Trophoblast cell (in vitro differentiated cells and primary cell): ENCODE measurements at regions not wholly inside any gene's neighbourhood (a gene's known extent, or its start where the extent isn't known, plus 50 kb on each side); places are given as distances from the start of the nearest gene placed in this dataset.
"Not testable (repeated sequence)": the region's sequence is repeated elsewhere in the genome, so short reads cannot be mapped to it uniquely, and the experiment has no call there.

Experiments used
- DNase-seq, 2 donors: peaks; one replicate each; pipeline ENCODE4 v3.0.0-alpha.2; 2016
- H2AFZ ChIP-seq: 2 replicates; pipeline ENCODE4 v1.6.1; 2013; ENCODE audit warnings: low read length, moderate library complexity, mild to moderate bottlenecking; ENCODE audit not compliant: insufficient read depth, poor library complexity
- H2AK5ac ChIP-seq: 2 replicates; pipeline ENCODE4 v1.6.1; 2013; ENCODE audit warnings: mild to moderate bottlenecking, low read length
- H2BK120ac ChIP-seq: 2 replicates; pipeline ENCODE4 v1.6.1; 2013; ENCODE audit warnings: low read length, mild to moderate bottlenecking, moderate library complexity; ENCODE audit not compliant: insufficient read depth, poor library complexity
- H2BK12ac ChIP-seq: 2 replicates; pipeline ENCODE4 v1.6.1; 2013; ENCODE audit warnings: mild to moderate bottlenecking, low read length, moderate library complexity
- H2BK5ac ChIP-seq: 2 replicates; pipeline ENCODE4 v1.6.1; 2013; ENCODE audit warnings: low read length, low read depth, moderate library complexity, mild to moderate bottlenecking; ENCODE audit not compliant: poor library complexity
- H3K14ac ChIP-seq: 2 replicates; pipeline ENCODE4 v1.6.1; 2013; ENCODE audit warnings: mild to moderate bottlenecking, low read length
- H3K18ac ChIP-seq: 2 replicates; pipeline ENCODE4 v1.6.1; 2013; ENCODE audit warnings: mild to moderate bottlenecking, low read length
- H3K23ac ChIP-seq: 2 replicates; pipeline ENCODE4 v1.6.1; 2013; ENCODE audit warnings: low read length
- H3K27ac ChIP-seq: 2 replicates; pipeline ENCODE4 v1.5.1; 2013; ENCODE audit warnings: low read depth, mild to moderate bottlenecking, inconsistent platforms, low read length, moderate library complexity
- H3K27me3 ChIP-seq: 2 replicates; pipeline ENCODE4 v1.6.1; 2013; ENCODE audit warnings: inconsistent platforms, mild to moderate bottlenecking, low read length, moderate library complexity; ENCODE audit not compliant: insufficient read depth
- H3K36me3 ChIP-seq, 2 experiments: 1 replicate in 1 of 2; 2 replicates in 1 of 2; pipeline ENCODE4 v1.6.1; 2013; ENCODE audit warnings: low read length in 2 of 2, mild to moderate bottlenecking in 2 of 2, moderate library complexity in 1 of 2; ENCODE audit not compliant: insufficient read depth in 2 of 2, control insufficient read depth in 1 of 2
- H3K4ac ChIP-seq: 2 replicates; pipeline ENCODE4 v1.6.1; 2013; ENCODE audit warnings: low read depth, mild to moderate bottlenecking, low read length, moderate library complexity
- H3K4me1 ChIP-seq, 2 experiments: 1 replicate in 1 of 2; 2 replicates in 1 of 2; pipeline ENCODE4 v1.6.1; 2013; ENCODE audit warnings: low read length in 2 of 2, mild to moderate bottlenecking in 2 of 2, moderate library complexity in 1 of 2; ENCODE audit not compliant: insufficient read depth in 2 of 2, control insufficient read depth in 1 of 2
- H3K4me2 ChIP-seq: 2 replicates; pipeline ENCODE4 v1.6.1; 2013; ENCODE audit warnings: inconsistent platforms, mild to moderate bottlenecking, low read length, moderate library complexity
- H3K4me3 ChIP-seq: 2 replicates; pipeline ENCODE4 v1.5.1; 2013; ENCODE audit warnings: mild to moderate bottlenecking, low read depth, low read length, inconsistent platforms
- H3K79me1 ChIP-seq: one replicate; pipeline ENCODE4 v1.6.1; 2013; ENCODE audit warnings: low read length
- H3K79me2 ChIP-seq: 2 replicates; pipeline ENCODE4 v1.6.1; 2013; ENCODE audit warnings: low read length, mild to moderate bottlenecking; ENCODE audit not compliant: control insufficient read depth, insufficient read depth, poor library complexity
- H3K9ac ChIP-seq: 2 replicates; pipeline ENCODE4 v1.6.1; 2013; ENCODE audit warnings: mild to moderate bottlenecking, low read length
- H3K9me3 ChIP-seq: 2 replicates; pipeline ENCODE4 v1.6.1; 2013; ENCODE audit warnings: low read depth, mild to moderate bottlenecking, control low read depth, inconsistent platforms, low read length; ENCODE audit not compliant: insufficient read depth
- H4K12ac ChIP-seq: 2 replicates; pipeline ENCODE4 v1.6.1; 2013; ENCODE audit warnings: low read depth, mild to moderate bottlenecking, low read length, moderate library complexity
- H4K8ac ChIP-seq: 2 replicates; pipeline ENCODE4 v1.6.1; 2013; ENCODE audit warnings: low read depth, mild to moderate bottlenecking, low read length, moderate library complexity
- H4K91ac ChIP-seq: one replicate; pipeline ENCODE4 v1.6.1; 2013; ENCODE audit warnings: low read depth, mild to moderate bottlenecking, low read length, moderate library complexity
- WGBS: extraction: QIAGEN DNeasy Blood & Tissue Kit; methylation state at CpG from one replicate; pipeline ENCODE4 v1.1.7; 2013; ENCODE audit warnings: missing lambda C conversion rate; ENCODE audit not compliant: insufficient read length, insufficient coverage; ENCODE audit errors: extremely low coverage; 5-methylcytosine and 5-hydroxymethylcytosine counted together

DNA sequence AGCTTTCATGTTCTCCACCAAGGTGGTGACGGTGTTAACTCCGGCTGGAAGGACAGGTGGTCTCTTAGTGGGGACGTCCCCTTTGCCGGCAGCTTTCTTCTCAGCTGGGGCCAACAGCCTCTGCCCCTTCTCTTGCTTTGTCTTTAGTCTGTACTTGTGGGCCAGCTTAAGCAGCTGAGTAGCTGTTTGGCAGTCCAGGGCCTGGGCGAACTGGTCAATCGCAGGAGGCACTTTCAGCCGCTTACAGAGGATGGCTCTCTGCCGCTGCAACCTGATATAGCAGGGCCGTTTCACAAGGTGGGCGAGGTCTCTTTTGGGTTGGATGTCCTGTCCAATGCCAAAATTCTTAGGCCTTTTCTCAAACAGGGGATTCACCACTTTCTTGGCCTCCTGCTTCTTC lies 210.3 kb downstream of the TRIML1 start:
- no CpG with 5 or more reads among the region's 10 CpGs for WGBS
- not testable (repeated sequence) for H3K4me2 ChIP-seq, H3K23ac ChIP-seq, H3K18ac ChIP-seq, H3K27ac ChIP-seq, H3K14ac ChIP-seq, H3K27me3 ChIP-seq, H3K4me1 ChIP-seq, H2BK12ac ChIP-seq, H3K79me1 ChIP-seq, DNase-seq, H3K9me3 ChIP-seq, H4K91ac ChIP-seq, H2AK5ac ChIP-seq, H3K4ac ChIP-seq, H4K8ac ChIP-seq, H3K9ac ChIP-seq, H2BK120ac ChIP-seq, H3K36me3 ChIP-seq, H3K4me3 ChIP-seq, H2BK5ac ChIP-seq, H4K12ac ChIP-seq, H3K79me2 ChIP-seq, H2AFZ ChIP-seq

- no peak overlapping the region for H2AK5ac ChIP-seq
- no peak overlapping the region for H4K12ac ChIP-seq
- no peak overlapping the region for H4K91ac ChIP-seq
- DNase-seq, result no peak
- no CpG with 5 or more reads among the region's 1 CpG for whole genome bisulfite sequencing
- H3K4me2 ChIP-seq, result no peak overlapping the region
- no peaks in the 10 kb centered on the region for H3K27me3 ChIP-seq
- H2BK120ac ChIP-seq, result no peak overlapping the region
- no peaks in the 10 kb centered on the region for H3K36me3 ChIP-seq
- H3K14ac ChIP-seq, result no peak overlapping the region
- no peaks in the 10 kb centered on the region for H3K79me1 ChIP-seq
- no peaks in the 10 kb centered on the region for H3K79me2 ChIP-seq
- H3K9me3 ChIP-seq, result no peaks in the 10 kb centered on the region
- H3K27ac ChIP-seq, result no peak overlapping the region
- no peak overlapping the region for H2AFZ ChIP-seq
- no peak overlapping the region for H3K18ac ChIP-seq
- H2BK12ac ChIP-seq, result no peak overlapping the region
- no peak overlapping the region for H2BK5ac ChIP-seq
- H3K4me1 ChIP-seq, result peaks cover 0 to 3% of the 10 kb centered on the region in 2 experiments
- no peak overlapping the region for H4K8ac ChIP-seq
- no peak overlapping the region for H3K4me3 ChIP-seq
- no peak overlapping the region for H3K23ac ChIP-seq
- no peak overlapping the region for H3K4ac ChIP-seq
- no peak overlapping the region for H3K9ac ChIP-seq
Measured at GRCh38 chr4:188363196-188363595, 224.0 kb downstream of the TRIML1 start.

- H4K12ac ChIP-seq, result no peak overlapping the region
- H2AFZ ChIP-seq, result no peak overlapping the region
- H3K18ac ChIP-seq, result no peak overlapping the region
- H4K8ac ChIP-seq, result no peak overlapping the region
- peaks cover 0 to 2% of the 10 kb centered on the region in 2 experiments for H3K4me1 ChIP-seq
- H2BK120ac ChIP-seq, result no peak overlapping the region
- H2BK5ac ChIP-seq, result no peak overlapping the region
- no peak overlapping the region for H2AK5ac ChIP-seq
- H3K4me2 ChIP-seq, result no peak overlapping the region
- H3K27me3 ChIP-seq, result no peaks in the 10 kb centered on the region
- no CpG with 5 or more reads among the region's 3 CpGs for WGBS
- H3K14ac ChIP-seq, result no peak overlapping the region
- no peak overlapping the region for H2BK12ac ChIP-seq
- DNase-seq, result no peak
- H3K4me3 ChIP-seq, result no peak overlapping the region
- H3K79me2 ChIP-seq, result no peaks in the 10 kb centered on the region
- no peak overlapping the region for H3K23ac ChIP-seq
- H3K36me3 ChIP-seq, result no peaks in the 10 kb centered on the region
- H3K79me1 ChIP-seq, result no peaks in the 10 kb centered on the region
- no peak overlapping the region for H3K27ac ChIP-seq
- no peaks in the 10 kb centered on the region for H3K9me3 ChIP-seq
- no peak overlapping the region for H4K91ac ChIP-seq
- H3K4ac ChIP-seq, result no peak overlapping the region
- H3K9ac ChIP-seq, result no peak overlapping the region
Measured at GRCh38 chr4:188370777-188371176, 231.5 kb downstream of the TRIML1 start.

DNA sequence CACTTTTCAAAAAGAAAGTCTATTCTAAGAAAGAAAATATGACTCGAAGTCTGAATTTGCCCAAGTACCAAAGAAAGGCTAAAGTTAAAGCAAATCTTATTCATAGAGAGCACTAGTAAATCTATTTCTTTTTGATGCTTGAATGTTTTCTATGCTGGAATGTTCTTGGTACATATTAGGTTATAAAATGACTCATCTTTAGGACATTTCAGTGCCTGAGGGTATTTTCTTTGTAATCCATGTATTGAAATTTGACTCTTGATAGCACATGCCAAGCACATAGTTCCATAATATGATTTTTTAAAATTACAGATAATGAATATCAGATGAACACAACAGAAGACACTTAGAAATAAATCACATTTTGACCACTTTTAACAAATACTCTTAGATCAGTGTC lies 232.8 kb downstream of the TRIML1 start:
- Histone ChIP-seq H2AK5ac (no peak overlapping the region), H4K12ac (no peak overlapping the region), H3K27me3 (no peaks in the 10 kb centered on the region), H3K36me3 (no peaks in the 10 kb centered on the region), H3K18ac (no peak overlapping the region), H3K9ac (no peak overlapping the region), H4K8ac (no peak overlapping the region), H3K23ac (no peak overlapping the region), H3K4me1 (peaks cover 0 to 2% of the 10 kb centered on the region in 2 experiments), H3K27ac (no peak overlapping the region), H3K14ac (no peak overlapping the region), H3K9me3 (peaks cover 2% of the 10 kb centered on the region), H2AFZ (no peak overlapping the region), H4K91ac (no peak overlapping the region), H3K4me3 (no peak overlapping the region), H2BK120ac (no peak overlapping the region), H3K79me1 (no peaks in the 10 kb centered on the region), H2BK12ac (no peak overlapping the region), H3K4me2 (no peak overlapping the region), H2BK5ac (no peak overlapping the region), H3K4ac (no peak overlapping the region), H3K79me2 (no peaks in the 10 kb centered on the region)
- no CpG with 5 or more reads among the region's 1 CpG for WGBS
- no peak for DNase-seq
